NCI-H1436 (cell line): ENCODE measurements at regions not wholly inside any gene's neighbourhood (a gene's known extent, or its start where the extent isn't known, plus 50 kb on each side); places are given as distances from the start of the nearest gene placed in this dataset.
A peak's percentile ranks its signal among the peaks of the same experiment; 100 is the strongest.
"Not testable (repeated sequence)": the region's sequence is repeated elsewhere in the genome, so short reads cannot be mapped to it uniquely, and the experiment has no call there.

Experiments
- DNase-seq: peaks from one replicate; lab custom pipeline; 2025; lab: John Stamatoyannopoulos, UW

- not testable (repeated sequence) for DNase-seq
These were observed 960.4 kb upstream of the COX7C start for GRCh38 chr5:85657328-85657727.

DNA sequence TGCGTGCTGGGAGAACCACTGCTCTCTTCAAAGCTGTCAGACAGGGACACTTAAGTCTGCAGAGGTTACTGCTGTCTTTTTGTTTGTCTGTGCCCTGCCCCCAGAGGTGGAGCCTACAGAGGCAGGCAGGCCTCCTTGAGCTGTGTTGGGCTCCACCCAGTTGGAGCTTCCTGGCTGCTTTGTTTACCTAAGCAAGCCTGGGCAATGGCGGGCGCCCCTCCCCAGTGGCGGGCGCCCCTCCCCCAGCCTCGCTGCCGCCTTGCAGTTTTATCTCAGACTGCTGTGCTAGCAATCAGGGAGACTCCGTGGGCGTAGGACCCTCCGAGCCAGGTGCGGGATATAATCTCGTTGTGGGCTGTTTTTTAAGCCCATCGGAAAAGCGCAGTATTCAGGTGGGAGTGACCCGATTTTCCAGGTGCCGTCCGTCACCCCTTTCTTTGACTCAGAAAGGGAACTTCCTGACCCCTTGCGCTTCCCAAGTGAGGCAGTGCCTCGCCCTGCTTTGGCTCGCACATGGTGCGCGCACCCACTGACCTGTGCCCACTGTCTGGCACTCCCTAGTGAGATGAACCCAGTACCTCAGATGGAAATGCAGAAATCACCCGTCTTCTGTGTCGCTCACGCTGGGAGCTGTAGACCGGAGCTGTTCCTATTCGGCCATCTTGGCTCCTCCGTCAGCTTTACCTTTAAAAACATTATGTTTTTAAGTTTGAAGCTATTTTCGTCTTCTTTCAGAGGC is 954.6 kb upstream of the COX7C start:
- DNase-seq = not testable (repeated sequence)

- DNase-seq = no peak
These were observed 954.1 kb upstream of the COX7C start for GRCh38 chr5:85663708-85664031.

GRCh38 chr5:85670417-85670816 is 947.3 kb upstream of the COX7C start:
- DNase-seq = no peak

GRCh38 chr5:85671223-85671970 is 946.3 kb upstream of the COX7C start:
- peak; percentile 41 for DNase-seq

DNA sequence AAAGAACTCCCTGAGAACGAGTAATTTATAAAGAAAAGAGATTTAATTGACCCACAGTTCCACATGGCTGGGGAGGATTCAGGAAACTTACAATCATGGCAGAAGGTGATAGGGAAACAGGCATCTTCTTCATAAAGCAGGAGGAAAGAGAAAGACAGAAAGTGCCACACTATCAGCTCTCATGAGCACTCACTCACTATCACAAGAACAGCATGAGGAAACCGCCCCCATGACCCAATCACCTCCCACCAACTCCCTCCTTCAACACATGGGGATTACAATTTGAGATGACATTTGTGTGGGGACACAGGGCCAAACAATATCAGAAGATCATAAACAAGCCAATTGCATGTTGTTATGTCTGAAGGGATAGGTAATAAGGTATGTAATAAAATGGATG is 935.9 kb upstream of the COX7C start:
- DNase-seq = no peak

DNA sequence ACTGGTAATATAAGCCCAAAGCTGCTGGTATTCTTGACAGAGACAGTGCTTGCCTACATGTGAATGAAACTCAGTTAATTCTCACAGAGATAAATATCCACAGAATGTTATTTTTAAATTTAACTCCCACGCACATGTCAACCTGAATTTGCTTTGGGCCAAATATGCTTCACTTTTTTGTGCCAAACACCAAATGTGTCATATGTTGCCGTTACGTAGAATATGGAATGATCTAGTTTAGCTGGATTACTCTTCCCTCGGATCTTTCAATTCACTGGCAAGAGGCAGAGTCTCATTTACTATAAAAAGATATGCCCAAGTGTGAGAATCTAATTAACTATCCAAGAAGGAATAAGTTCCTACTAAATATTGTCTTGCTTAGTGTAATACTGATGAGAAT is 933.4 kb upstream of the COX7C start:
- no peak for DNase-seq

DNA sequence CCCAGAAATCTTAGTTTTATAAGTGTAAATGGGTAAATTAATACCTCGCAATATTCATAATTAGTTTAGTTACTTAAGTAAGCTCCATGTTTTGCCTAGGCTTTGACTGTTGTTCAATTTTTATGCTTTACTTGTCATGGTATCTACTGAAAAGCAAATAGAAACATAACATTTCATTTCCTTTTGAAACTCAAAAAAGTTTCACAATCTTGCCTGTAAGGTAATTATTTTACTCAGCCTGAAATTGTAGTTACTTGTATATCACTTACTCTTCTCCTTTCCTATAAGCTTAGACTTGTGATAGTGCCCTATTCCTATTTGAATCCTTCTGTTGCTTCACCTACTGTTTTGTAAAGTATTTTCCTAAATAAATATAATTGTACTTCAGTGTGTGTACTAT is 914.4 kb upstream of the COX7C start:
- no peak for DNase-seq

DNA sequence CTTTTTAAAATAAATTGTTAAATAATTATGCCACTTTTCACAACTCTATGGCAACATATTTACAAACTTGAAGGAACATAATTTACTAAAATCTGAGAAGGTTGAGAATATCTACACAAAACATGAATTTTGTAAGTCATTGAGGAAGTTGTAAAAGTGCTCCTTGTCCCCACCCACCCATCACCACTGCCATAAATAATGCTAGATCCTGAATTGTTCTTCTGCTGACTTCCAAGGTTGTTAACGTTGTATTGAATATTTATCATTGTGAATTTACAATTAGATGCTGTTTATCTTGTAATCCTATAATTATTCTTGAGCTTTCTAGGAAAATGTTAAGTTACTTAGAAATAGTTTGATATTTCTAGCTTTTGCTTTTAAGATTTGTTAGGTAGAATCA is 908.0 kb upstream of the COX7C start:
- DNase-seq = no peak

GRCh38 chr5:85716344-85717202 is 901.2 kb upstream of the COX7C start:
- no peak for DNase-seq

DNA sequence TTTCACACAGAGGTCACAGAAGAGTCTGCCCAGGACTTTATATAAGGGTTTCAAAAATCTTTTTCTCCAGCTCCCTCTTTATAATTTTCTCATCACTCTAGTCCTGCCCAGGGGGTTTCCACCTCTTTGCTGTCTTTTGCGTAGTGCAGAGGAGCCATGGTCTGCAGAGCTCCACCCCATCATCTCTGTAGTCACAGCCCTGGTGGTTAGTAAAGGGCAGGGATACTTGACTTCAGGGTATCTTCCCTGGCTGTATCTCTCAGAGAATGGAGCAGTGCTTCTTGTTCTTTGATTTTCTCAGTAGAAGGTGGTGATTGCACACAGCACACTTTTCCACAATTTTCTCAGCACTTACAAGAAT is 900.6 kb upstream of the COX7C start:
- no peak for DNase-seq

DNA sequence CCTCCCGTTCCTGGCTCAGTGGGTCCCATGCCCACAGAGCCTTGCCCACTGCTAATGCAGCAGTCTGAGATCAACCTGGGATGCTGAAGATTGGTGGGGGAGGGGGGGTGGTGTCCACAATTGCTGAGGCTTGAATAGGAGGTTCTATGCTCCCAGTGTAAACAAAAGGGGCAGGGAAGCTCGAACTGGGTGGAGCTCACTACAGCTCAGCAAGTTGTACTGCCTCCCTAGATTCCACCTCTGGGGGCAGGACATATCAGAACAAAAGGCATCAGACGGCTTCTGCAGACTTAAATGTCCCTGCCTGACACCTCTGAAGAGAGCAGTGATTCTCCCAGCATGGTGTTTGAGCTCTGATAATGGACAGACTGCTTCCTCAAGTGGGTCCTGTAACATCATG is 885.6 kb upstream of the COX7C start:
- DNase-seq = no peak

GRCh38 chr5:85741972-85742371 is 875.8 kb upstream of the COX7C start:
- DNase-seq = no peak

DNA sequence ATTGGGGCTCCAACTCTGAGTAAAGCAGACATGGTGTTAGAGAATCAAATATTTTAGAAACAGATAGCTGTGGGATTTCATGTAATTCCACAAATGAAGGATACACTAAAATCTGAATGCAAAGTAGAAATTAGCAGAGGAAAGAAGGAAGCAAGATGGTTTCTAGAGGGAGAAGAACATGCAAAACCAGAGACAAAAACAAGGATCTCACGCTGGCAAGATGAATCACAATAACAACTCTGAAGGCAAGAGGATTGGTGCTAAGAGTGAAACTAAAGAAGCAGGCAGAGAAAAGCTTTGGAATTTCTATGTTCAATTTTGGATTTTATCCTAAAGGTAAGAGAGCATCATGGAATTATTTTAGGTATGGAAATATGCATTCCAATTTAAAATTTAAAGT is 857.2 kb upstream of the COX7C start:
- no peak for DNase-seq

DNA sequence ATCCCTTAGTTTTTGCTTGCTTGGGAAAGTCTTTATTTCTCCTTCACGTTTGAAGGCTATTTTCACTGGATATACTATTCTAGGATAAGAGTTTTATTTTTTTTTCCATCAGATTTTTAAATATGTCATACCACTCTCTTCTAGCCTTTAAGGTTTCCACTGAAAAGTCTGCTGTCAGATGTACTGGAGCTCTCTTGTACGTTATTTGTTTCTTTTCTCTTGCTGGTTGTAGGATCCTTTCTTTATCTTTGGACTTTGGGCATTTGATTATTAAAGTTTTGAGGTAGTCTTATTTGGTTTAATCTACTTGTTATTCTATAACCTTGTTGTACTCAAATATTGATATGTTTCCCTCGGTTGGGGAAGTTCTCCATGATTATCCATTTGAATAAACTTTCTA is 848.4 kb upstream of the COX7C start:
- no peak for DNase-seq

DNA sequence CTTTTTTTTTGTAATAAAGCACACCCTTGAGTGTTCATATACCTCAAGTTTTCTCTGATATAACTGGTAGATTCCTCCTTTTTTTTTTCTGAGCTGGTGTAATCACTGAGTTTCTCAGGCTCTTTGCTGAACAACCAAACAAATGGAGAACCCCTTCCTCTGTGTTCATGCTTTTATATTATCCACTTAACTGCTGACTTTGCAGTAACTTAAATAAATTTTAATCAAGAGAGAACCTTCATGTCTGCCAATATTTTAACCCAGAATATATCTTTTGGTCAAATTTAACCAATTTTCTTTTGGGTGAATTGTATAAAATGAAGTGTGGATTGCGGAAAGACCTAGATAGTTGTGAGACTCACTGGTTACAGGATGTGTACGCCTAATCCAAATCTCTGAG is 833.0 kb upstream of the COX7C start:
- no peak for DNase-seq

DNA sequence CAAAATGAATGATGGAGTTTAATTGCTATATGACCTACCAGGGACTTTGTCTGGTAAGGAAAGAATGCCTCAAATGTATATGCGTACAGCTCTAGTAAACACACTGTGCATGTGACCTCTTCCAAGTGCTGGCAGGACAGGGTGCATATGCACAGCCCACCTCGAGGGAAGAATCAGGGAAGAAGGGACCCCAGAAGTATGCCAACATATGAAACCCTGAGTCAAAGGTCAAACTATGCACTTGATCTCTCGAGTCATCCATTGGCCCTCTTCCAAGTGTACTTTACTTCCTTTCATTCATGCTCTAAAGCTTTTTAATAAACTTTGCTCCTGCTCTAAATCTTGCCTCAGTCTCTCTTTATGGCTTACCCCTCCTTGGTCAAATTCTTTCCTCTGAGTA is 804.6 kb upstream of the COX7C start:
- no peak for DNase-seq

GRCh38 chr5:85814596-85814995 is 803.1 kb upstream of the COX7C start:
- no peak for DNase-seq

DNA sequence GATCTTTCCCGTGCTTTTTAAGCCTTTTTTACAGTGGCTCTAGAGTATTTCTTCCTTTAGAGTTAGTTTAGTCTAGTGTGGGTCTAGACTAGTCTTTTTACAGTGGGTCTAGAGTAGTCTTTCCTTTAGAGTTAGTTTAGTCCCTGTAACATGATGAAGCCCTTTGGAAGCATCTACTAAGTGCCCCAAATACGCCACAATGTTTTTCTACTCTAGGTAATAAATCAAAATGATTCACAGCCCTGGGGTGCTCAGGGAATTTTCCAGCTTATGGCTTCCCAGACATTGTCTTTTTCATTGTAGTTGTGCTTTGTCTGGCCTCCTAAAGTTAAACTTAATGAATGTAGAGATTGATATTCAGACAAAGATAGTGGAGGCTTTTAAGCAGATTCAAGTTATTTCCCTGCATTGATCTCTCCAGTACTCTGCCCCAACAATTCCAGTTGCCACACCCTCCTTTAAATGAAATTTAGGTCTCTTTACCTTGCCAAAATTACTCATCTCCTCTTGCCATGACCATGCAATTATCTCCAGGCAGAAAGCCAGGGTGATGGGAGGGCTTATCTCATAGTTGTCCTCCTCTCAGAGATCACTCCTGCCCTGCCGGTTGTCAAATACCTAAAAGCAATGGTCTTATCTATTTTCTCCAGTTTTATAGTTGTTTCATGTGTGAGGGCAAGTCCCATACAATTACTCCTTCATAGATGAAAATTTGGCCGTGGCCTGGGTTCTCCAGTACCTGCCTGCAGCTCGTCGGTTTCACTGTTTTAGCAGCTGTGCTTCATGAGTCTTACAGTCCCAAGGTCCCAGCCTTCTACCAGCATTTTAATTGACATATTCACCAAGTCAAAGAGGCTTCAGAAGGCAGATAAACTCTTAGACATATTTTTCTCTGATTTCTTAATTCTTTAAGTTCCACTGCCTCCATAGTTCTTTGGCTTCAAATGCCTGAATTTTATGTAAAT is 794.0 kb upstream of the COX7C start:
- no peak for DNase-seq

DNA sequence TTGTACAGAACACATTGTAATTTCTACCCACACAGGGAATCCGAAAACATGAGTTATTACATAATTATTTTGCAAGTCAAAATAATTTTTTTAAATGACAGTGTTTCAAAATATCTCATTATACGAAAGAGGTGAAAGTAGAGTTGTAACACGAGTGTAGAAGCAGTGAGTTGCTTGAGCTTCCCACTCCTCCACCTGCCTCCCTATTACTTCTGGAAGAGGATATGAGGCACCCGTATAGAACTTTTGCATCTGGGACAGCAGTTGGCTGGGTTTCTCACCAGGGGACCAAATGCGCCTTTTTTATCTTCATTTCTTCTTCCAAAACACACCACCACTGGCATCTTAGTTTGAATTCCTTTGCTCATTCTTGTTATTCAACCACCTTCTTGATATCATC is 779.0 kb upstream of the COX7C start:
- no peak for DNase-seq

DNA sequence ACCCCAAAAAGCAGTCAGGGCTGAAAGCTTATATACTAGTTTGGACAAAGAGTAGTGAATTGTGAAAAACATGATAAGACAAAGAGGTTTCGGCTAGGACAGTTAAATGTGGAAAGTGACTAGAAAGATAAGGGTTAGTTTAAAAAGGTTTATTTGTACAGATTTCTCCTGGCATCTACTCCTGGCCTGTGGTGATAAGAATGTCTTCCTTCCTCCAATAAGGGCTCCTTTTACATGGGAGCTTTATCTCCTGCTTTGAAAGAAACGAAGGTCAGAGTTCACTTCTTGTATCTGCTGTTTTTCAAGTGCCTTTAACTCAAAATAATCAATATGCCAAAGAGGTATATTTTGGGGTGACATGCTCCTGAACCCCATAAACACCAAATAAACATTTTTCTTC is 776.1 kb upstream of the COX7C start:
- DNase-seq = no peak

- no peak for DNase-seq
These were observed 774.2 kb upstream of the COX7C start for GRCh38 chr5:85843535-85843934.
